ENCODE measurements at regions not wholly inside any gene's neighbourhood (a gene's known extent, or its start where the extent isn't known, plus 50 kb on each side); places are given as distances from the start of the nearest gene placed in this dataset.

- TF ChIP-seq CTCF (conservative IDR thresholded peaks at IDR 0.05) (no peak), EZH2 (IDR thresholded peaks at IDR 0.05; ENCODE audit: low read depth) (no peak)
These were observed 253.4 kb upstream of the SULF2 start for GRCh38 chr20:48038713-48039112.
